Astrocyte (in vitro differentiated cells and primary cell): ENCODE measurements at regions not wholly inside any gene's neighbourhood (a gene's known extent, or its start where the extent isn't known, plus 50 kb on each side); places are given as distances from the start of the nearest gene placed in this dataset.
A peak's percentile ranks its signal among the peaks of the same experiment; 100 is the strongest.

Experiments used
- DNase-seq: peaks from one replicate; pipeline ENCODE4 v3.0.0-alpha.2; 2010; ENCODE audit warnings: low read depth
- FAIRE-seq: peaks from 2 replicates; lab custom pipeline; 2011; peaks lifted over from hg19 to GRCh38; lab: Jason Lieb, UNC
- H2AFZ ChIP-seq: 2 replicates; pipeline ENCODE4 v1.6.0; 2012; ENCODE audit warnings: low read depth, low read length, inconsistent platforms
- H3K27ac ChIP-seq: 2 replicates; pipeline ENCODE4 v1.5.1; 2011; ENCODE audit warnings: low read depth, low read length, inconsistent platforms
- H3K27me3 ChIP-seq: 2 replicates; pipeline ENCODE4 v1.6.0; 2011; ENCODE audit warnings: low read length, inconsistent platforms; ENCODE audit not compliant: insufficient read depth
- H3K36me3 ChIP-seq: 2 replicates; pipeline ENCODE4 v1.5.1; 2011; ENCODE audit warnings: low read length, inconsistent platforms; ENCODE audit not compliant: insufficient read depth
- H3K4me1 ChIP-seq: 2 replicates; pipeline ENCODE4 v1.5.1; 2011; ENCODE audit warnings: low read length, inconsistent platforms; ENCODE audit not compliant: insufficient read depth
- H3K4me2 ChIP-seq: 2 replicates; pipeline ENCODE4 v1.6.0; 2012; ENCODE audit warnings: low read length, inconsistent platforms
- H3K4me3 ChIP-seq: 2 replicates; pipeline ENCODE4 v1.5.1; 2011; ENCODE audit warnings: low read depth, mild to moderate bottlenecking, low read length, inconsistent platforms; ENCODE audit not compliant: insufficient read depth
- H3K79me2 ChIP-seq: 2 replicates; pipeline ENCODE4 v1.6.0; 2012; ENCODE audit warnings: mild to moderate bottlenecking, low read length, inconsistent platforms; ENCODE audit not compliant: insufficient read depth
- H3K9ac ChIP-seq: 2 replicates; pipeline ENCODE4 v1.6.0; 2012; ENCODE audit warnings: mild to moderate bottlenecking, low read length, inconsistent platforms
- H3K9me3 ChIP-seq: 2 replicates; pipeline ENCODE4 v1.5.1; 2012; ENCODE audit warnings: low read depth, mild to moderate bottlenecking, low read length, inconsistent platforms; ENCODE audit not compliant: insufficient read depth
- H4K20me1 ChIP-seq: 2 replicates; pipeline ENCODE4 v1.6.0; 2012; ENCODE audit warnings: low read length, inconsistent platforms; ENCODE audit not compliant: insufficient read depth
- H3K27ac Mint-ChIP-seq: one replicate; pipeline ENCODE4 v1.8.0; 2021; ENCODE audit warnings: mild to moderate bottlenecking, mixed read lengths; ENCODE audit not compliant: unreplicated experiment
- H3K27me3 Mint-ChIP-seq: one replicate; pipeline ENCODE4 v1.8.0; 2021; ENCODE audit warnings: low read depth, mixed read lengths; ENCODE audit not compliant: unreplicated experiment
- H3K36me3 Mint-ChIP-seq: one replicate; pipeline ENCODE4 v1.8.0; 2021; ENCODE audit warnings: low read depth, mixed read lengths; ENCODE audit not compliant: unreplicated experiment
- H3K4me1 Mint-ChIP-seq: one replicate; pipeline ENCODE4 v1.8.0; 2021; ENCODE audit warnings: low read depth, mixed read lengths; ENCODE audit not compliant: unreplicated experiment
- H3K4me3 Mint-ChIP-seq: one replicate; pipeline ENCODE4 v1.8.0; 2021; ENCODE audit warnings: mild to moderate bottlenecking, moderate library complexity, mixed read lengths; ENCODE audit not compliant: unreplicated experiment
- H3K9me3 Mint-ChIP-seq: one replicate; pipeline ENCODE4 v1.8.0; 2021; ENCODE audit warnings: mild to moderate bottlenecking, mixed read lengths; ENCODE audit not compliant: unreplicated experiment
- EZH2 ChIP-seq: IDR thresholded peaks from 2 replicates; pipeline ENCODE4 v1.6.1; 2012; ENCODE audit warnings: mild to moderate bottlenecking, low read length, inconsistent platforms; ENCODE audit not compliant: insufficient read depth
- TF ChIP-seq, protein P1 (sequence below): IDR thresholded peaks from 2 replicates; pipeline ENCODE4 v1.5.1; 2011; ENCODE audit warnings: low read depth, mild to moderate bottlenecking, inconsistent platforms, low read length, moderate library complexity; ENCODE audit not compliant: insufficient read depth

DNA sequence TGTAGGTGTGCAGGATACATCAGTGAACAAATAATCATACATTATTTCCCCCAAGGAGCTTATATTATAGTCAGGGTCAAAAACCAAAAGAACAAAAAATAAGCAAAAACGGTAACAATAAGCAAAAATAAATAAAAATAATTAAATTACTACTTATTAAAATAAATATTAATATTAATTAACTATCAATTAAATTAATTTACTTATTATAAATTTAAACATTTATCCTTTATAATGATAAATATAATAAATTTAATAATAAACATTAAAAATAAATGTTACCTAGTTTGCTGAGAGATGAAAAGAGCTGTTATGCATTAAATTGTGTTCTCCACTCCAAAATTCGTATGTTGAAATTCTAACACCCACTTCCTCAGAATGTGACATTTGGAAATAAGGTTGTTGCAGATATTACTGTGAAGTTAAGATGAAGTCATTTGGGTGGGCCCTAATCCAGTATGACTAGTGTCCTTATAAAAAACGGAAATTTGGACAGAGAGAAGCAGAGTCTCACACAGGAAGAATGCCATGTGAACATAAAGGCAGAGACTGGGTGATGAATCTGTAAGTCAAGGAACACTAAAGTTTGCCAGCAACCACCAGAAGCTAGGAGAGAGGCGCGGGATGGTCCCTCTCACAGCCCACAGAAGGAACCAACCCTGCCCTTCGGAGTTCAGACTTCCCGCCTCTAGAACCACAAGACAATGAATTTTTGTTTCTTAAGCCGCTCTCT is 67.2 kb upstream of the IBSP start:
- no peak overlapping the region for H3K4me3 Mint-ChIP-seq
- peak; percentile 30 for DNase-seq
- Histone ChIP-seq H3K27ac (no peak overlapping the region), H3K36me3 (no peaks in the 10 kb centered on the region), H3K9ac (no peak overlapping the region), H3K27me3 (no peaks in the 10 kb centered on the region), H3K9me3 (no peaks in the 10 kb centered on the region), H3K4me2 (no peak overlapping the region), H4K20me1 (no peaks in the 10 kb centered on the region), H3K79me2 (no peaks in the 10 kb centered on the region), H3K4me1 (no peaks in the 10 kb centered on the region), H2AFZ (no peak overlapping the region), H3K4me3 (no peak overlapping the region)
- no peak overlapping the region for H3K27ac Mint-ChIP-seq
- no peaks in the 10 kb centered on the region for H3K27me3 Mint-ChIP-seq
- no peaks in the 10 kb centered on the region for H3K9me3 Mint-ChIP-seq
- no peaks in the 10 kb centered on the region for H3K36me3 Mint-ChIP-seq
- H3K4me1 Mint-ChIP-seq = peaks cover 3% of the 10 kb centered on the region
- TF ChIP-seq, protein P1, sequence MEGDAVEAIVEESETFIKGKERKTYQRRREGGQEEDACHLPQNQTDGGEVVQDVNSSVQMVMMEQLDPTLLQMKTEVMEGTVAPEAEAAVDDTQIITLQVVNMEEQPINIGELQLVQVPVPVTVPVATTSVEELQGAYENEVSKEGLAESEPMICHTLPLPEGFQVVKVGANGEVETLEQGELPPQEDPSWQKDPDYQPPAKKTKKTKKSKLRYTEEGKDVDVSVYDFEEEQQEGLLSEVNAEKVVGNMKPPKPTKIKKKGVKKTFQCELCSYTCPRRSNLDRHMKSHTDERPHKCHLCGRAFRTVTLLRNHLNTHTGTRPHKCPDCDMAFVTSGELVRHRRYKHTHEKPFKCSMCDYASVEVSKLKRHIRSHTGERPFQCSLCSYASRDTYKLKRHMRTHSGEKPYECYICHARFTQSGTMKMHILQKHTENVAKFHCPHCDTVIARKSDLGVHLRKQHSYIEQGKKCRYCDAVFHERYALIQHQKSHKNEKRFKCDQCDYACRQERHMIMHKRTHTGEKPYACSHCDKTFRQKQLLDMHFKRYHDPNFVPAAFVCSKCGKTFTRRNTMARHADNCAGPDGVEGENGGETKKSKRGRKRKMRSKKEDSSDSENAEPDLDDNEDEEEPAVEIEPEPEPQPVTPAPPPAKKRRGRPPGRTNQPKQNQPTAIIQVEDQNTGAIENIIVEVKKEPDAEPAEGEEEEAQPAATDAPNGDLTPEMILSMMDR = no peak
- TF ChIP-seq EZH2 = no peak
- no peak for FAIRE-seq

DNA sequence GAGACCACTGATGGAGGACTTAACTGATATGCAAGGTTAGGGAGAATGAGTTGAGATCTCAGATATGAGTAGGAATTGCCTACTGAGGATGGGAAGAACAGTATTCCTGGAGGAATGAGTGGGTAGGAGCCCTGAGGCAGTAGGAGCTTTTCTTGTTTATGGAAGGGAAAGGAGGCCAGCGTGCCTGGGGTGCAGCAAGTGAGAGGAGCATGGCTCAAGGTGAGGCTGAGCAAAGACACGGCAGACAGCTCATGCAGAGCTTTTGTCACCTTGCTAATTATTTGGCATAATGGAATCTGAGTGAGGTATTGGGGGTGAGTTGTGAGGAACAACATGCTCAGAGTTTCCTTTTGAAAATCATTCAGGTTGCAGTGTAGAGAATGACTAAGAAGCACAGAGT is 65.3 kb upstream of the IBSP start:
- TF ChIP-seq EZH2 = no peak
- TF ChIP-seq, protein P1 = no peak
- Histone ChIP-seq H3K27ac (no peak overlapping the region), H3K27me3 (no peaks in the 10 kb centered on the region), H4K20me1 (no peaks in the 10 kb centered on the region), H3K9me3 (no peaks in the 10 kb centered on the region), H3K4me3 (no peak overlapping the region), H2AFZ (no peak overlapping the region), H3K36me3 (no peaks in the 10 kb centered on the region), H3K79me2 (no peaks in the 10 kb centered on the region), H3K4me1 (no peaks in the 10 kb centered on the region), H3K4me2 (no peak overlapping the region), H3K9ac (no peak overlapping the region)
- Mint-ChIP-seq H3K27ac (no peak overlapping the region), H3K27me3 (no peaks in the 10 kb centered on the region), H3K4me1 (peaks cover 3% of the 10 kb centered on the region), H3K4me3 (no peak overlapping the region), H3K9me3 (no peaks in the 10 kb centered on the region), H3K36me3 (no peaks in the 10 kb centered on the region)
- FAIRE-seq (no peak), DNase-seq (no peak)

DNA sequence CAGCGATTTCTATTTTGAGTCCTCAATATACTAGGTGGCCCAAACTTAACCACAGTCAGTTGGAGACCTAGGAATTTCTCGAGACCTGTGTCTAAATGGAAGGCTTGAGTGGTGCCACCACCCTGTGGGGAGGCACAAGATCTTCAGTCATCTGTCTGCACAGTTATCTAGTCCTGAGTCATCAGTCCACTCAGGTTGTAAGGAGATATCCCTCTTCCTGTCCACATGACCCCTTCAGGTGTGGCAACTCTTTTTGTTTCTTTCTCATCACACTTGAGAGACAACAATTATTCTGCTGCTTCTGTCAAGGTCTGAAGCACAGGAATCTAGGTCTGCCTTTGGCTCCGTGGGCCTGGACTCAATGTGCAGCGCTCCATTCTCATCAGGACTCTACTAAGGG is 64.4 kb upstream of the IBSP start:
- FAIRE-seq (no peak), DNase-seq (no peak)
- TF ChIP-seq, protein P1 = no peak
- TF ChIP-seq EZH2 = no peak
- Mint-ChIP-seq H3K4me1 (peaks cover 3% of the 10 kb centered on the region), H3K27me3 (no peaks in the 10 kb centered on the region), H3K36me3 (no peaks in the 10 kb centered on the region), H3K27ac (no peak overlapping the region), H3K4me3 (no peak overlapping the region), H3K9me3 (no peaks in the 10 kb centered on the region)
- no peaks in the 10 kb centered on the region for H3K4me1 ChIP-seq
- no peaks in the 10 kb centered on the region for H3K36me3 ChIP-seq
- no peak overlapping the region for H2AFZ ChIP-seq
- no peak overlapping the region for H3K27ac ChIP-seq
- H3K4me3 ChIP-seq = no peak overlapping the region
- no peaks in the 10 kb centered on the region for H3K27me3 ChIP-seq
- no peak overlapping the region for H3K9ac ChIP-seq
- no peaks in the 10 kb centered on the region for H3K79me2 ChIP-seq
- no peaks in the 10 kb centered on the region for H4K20me1 ChIP-seq
- no peaks in the 10 kb centered on the region for H3K9me3 ChIP-seq
- no peak overlapping the region for H3K4me2 ChIP-seq
